ENCODE measurements at regions not wholly inside any gene's neighbourhood (a gene's known extent, or its start where the extent isn't known, plus 50 kb on each side); places are given as distances from the start of the nearest gene placed in this dataset.

GRCh38 chr1:112067989-112068388 lies 78.5 kb upstream of the KCND3 start (continued):
- TF ChIP-seq ZNF518A (tag by site-specific recombination; conservative IDR thresholded peaks at IDR 0.05; ENCODE audit: low read depth), result no peak

- POLR2A ChIA-PET, result no interaction called here
- H3K27ac ChIP-seq (ENCODE audit: extremely low read depth, low read depth, low read length), result no peak overlapping the region
- H3K4me1 ChIP-seq (ENCODE audit: control insufficient read depth, insufficient read depth, low read length), result no peaks in the 10 kb centered on the region
- H3K36me3 ChIP-seq (ENCODE audit: control insufficient read depth in 2 of 2, insufficient read depth in 1 of 2, low read length in 2 of 2), result no peaks in the 10 kb centered on the region
- H3K9me3 ChIP-seq (ENCODE audit: control insufficient read depth, insufficient read depth, low read depth, low read length), result no peaks in the 10 kb centered on the region
- H3K4me3 ChIP-seq (ENCODE audit: low read depth, low read length), result no peak overlapping the region
- CTCF ChIA-PET, result no interaction called here
- TF ChIP-seq ZSCAN18 (tag by site-specific recombination; IDR thresholded peaks at IDR 0.05) (no peak), PRDM2 (tag by site-specific recombination; IDR thresholded peaks at IDR 0.05; ENCODE audit: borderline replicate concordance) (no peak), ZNF10 (tag by site-specific recombination; IDR thresholded peaks at IDR 0.05) (no peak), ELK4 (IDR thresholded peaks at IDR 0.05; ENCODE audit: borderline replicate concordance, low read depth, low read length) (no peak), ZNF529 (tag by site-specific recombination; IDR thresholded peaks at IDR 0.05; ENCODE audit: insufficient replicate concordance) (no peak), ZNF558 (tag by site-specific recombination; IDR thresholded peaks at IDR 0.05) (no peak), ZNF530 (tag by site-specific recombination; IDR thresholded peaks at IDR 0.05; ENCODE audit: low read depth) (no peak), EGR2 (tag by site-specific recombination; IDR thresholded peaks at IDR 0.05; ENCODE audit: low read depth) (no peak), HOXC10 (CRISPR knock-in tag; IDR thresholded peaks at IDR 0.05) (no peak), OSR2 (tag by site-specific recombination; IDR thresholded peaks at IDR 0.05) (no peak), ZNF433 (tag by site-specific recombination; IDR thresholded peaks at IDR 0.05; ENCODE audit: low read depth) (no peak), ZNF404 (tag by site-specific recombination; IDR thresholded peaks at IDR 0.05) (no peak), HOXA7 (CRISPR knock-in tag; IDR thresholded peaks at IDR 0.05; ENCODE audit: borderline replicate concordance) (no peak), ZNF146 (tag by site-specific recombination; IDR thresholded peaks at IDR 0.05) (no peak), ZSCAN4 (tag by site-specific recombination; IDR thresholded peaks at IDR 0.05) (no peak), RBAK (tag by site-specific recombination; IDR thresholded peaks at IDR 0.05) (no peak), ZNF24 (tag by site-specific recombination; IDR thresholded peaks at IDR 0.05) (no peak), ZBTB49 (tag by site-specific recombination; IDR thresholded peaks at IDR 0.05; ENCODE audit: low read depth) (no peak)
Observed at GRCh38 chr1:112070677-112071076, 81.2 kb upstream of the KCND3 start.

Measured in HEK293 (cell line).